ENCODE measurements at regions not wholly inside any gene's neighbourhood (a gene's known extent, or its start where the extent isn't known, plus 50 kb on each side); places are given as distances from the start of the nearest gene placed in this dataset.
A peak's percentile ranks its signal among the peaks of the same experiment; 100 is the strongest.

GRCh38 chr1:219813294-219813693 lies 115.1 kb downstream of the SLC30A10 start:
- no peak for TF ChIP-seq CTCF (IDR thresholded peaks at IDR 0.05; ENCODE audit: extremely low read depth, missing control alignments)
- no peak for DNase-seq (ENCODE audit: low spot score)

- peak; percentile 60 for DNase-seq (ENCODE audit: low spot score)
These were observed 115.7 kb downstream of the SLC30A10 start for GRCh38 chr1:219812491-219813203.

GRCh38 chr1:219812086-219812485 lies 116.3 kb downstream of the SLC30A10 start:
- no peak for TF ChIP-seq CTCF (IDR thresholded peaks at IDR 0.05; ENCODE audit: extremely low read depth, missing control alignments)
- no peak for DNase-seq (ENCODE audit: low spot score)

More at GRCh38 chr1:219812491-219813203, 115.7 kb downstream of the SLC30A10 start:
- TF ChIP-seq CTCF (IDR thresholded peaks at IDR 0.05; ENCODE audit: extremely low read depth, missing control alignments), result peak; percentile 32

- no peak for TF ChIP-seq CTCF (IDR thresholded peaks at IDR 0.05; ENCODE audit: extremely low read depth, missing control alignments)
- DNase-seq (ENCODE audit: low spot score), result no peak
These were observed 117.9 kb downstream of the SLC30A10 start for GRCh38 chr1:219810451-219810850.

GRCh38 chr1:219808790-219809189 lies 119.6 kb downstream of the SLC30A10 start:
- DNase-seq (ENCODE audit: low spot score), result no peak
- no peak for TF ChIP-seq CTCF (IDR thresholded peaks at IDR 0.05; ENCODE audit: extremely low read depth, missing control alignments)

GRCh38 chr1:219806642-219807041 lies 121.7 kb downstream of the SLC30A10 start:
- no peak for DNase-seq (ENCODE audit: low spot score)
- no peak for TF ChIP-seq CTCF (IDR thresholded peaks at IDR 0.05; ENCODE audit: extremely low read depth, missing control alignments)

- no peak for TF ChIP-seq CTCF (IDR thresholded peaks at IDR 0.05; ENCODE audit: extremely low read depth, missing control alignments)
- no peak for DNase-seq (ENCODE audit: low spot score)
These were observed 122.3 kb downstream of the SLC30A10 start for GRCh38 chr1:219806020-219806419.

Data from GM20000 (cell line).